ENCODE measurements at regions not wholly inside any gene's neighbourhood (a gene's known extent, or its start where the extent isn't known, plus 50 kb on each side); places are given as distances from the start of the nearest gene placed in this dataset.
A peak's percentile ranks its signal among the peaks of the same experiment; 100 is the strongest.

DNA sequence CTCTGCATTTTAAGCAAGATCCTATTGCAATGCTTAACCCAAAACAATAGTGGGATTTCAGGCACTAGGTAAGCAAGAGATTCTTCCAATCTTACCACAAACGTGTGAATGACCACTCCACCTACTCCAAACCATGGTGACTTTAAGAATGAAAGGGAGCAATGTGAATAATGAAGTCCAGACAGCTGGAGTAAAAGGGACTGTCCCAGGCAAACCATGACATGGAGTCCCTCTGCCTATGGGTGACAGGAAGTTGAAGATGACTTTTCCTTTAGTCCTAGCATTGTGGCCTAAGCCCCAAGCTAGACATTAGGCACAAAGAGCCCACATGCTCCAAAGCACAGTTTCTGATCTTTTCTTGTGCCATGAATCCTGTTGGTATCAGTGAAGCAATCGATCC is 179.0 kb downstream of the SHQ1 start:
- Histone ChIP-seq H3K27ac (no peak overlapping the region), H3K9me3 (no peaks in the 10 kb centered on the region), H3K4me1 (no peaks in the 10 kb centered on the region), H3K27me3 (no peaks in the 10 kb centered on the region), H3K4me3 (no peak overlapping the region), H3K36me3 (no peaks in the 10 kb centered on the region)
- intact Hi-C loops (cut with DNase I), result no loop called here
- TF ChIP-seq POLR2AphosphoS5 (IDR thresholded peaks at IDR 0.05; ENCODE audit: insufficient read depth in 1 of 2, low read depth in 1 of 2) (no peak), POLR2A (IDR thresholded peaks at IDR 0.05) (no peak)
- TF ChIP-seq, protein P1, sequence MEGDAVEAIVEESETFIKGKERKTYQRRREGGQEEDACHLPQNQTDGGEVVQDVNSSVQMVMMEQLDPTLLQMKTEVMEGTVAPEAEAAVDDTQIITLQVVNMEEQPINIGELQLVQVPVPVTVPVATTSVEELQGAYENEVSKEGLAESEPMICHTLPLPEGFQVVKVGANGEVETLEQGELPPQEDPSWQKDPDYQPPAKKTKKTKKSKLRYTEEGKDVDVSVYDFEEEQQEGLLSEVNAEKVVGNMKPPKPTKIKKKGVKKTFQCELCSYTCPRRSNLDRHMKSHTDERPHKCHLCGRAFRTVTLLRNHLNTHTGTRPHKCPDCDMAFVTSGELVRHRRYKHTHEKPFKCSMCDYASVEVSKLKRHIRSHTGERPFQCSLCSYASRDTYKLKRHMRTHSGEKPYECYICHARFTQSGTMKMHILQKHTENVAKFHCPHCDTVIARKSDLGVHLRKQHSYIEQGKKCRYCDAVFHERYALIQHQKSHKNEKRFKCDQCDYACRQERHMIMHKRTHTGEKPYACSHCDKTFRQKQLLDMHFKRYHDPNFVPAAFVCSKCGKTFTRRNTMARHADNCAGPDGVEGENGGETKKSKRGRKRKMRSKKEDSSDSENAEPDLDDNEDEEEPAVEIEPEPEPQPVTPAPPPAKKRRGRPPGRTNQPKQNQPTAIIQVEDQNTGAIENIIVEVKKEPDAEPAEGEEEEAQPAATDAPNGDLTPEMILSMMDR (IDR thresholded peaks at IDR 0.05), result no peak
- DNase-seq (ENCODE audit: extremely low spot score in 2 of 2), result no peak

DNA sequence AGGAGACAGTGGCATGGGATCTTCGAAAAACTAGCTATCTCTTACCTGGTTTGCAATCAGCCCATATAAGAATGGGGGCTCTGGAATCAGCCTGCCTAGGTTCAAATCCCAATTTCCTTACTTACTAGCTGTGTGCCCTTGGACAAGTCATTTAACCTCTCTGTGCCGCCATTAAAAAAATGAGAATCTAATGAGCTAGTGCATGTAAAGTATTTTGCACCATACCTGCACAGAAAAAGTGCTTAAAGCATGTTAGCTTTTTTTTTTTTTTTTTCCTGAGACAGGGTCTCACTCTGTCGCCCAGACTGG is 181.8 kb downstream of the SHQ1 start:
- Histone ChIP-seq H3K36me3 (no peaks in the 10 kb centered on the region), H3K4me3 (no peak overlapping the region), H3K4me1 (peaks cover under 1% of the 10 kb centered on the region), H3K9me3 (no peaks in the 10 kb centered on the region), H3K27ac (no peak overlapping the region), H3K27me3 (no peaks in the 10 kb centered on the region)
- TF ChIP-seq, protein P1 (IDR thresholded peaks at IDR 0.05), result no peak
- TF ChIP-seq POLR2A (IDR thresholded peaks at IDR 0.05), result no peak
- no peak for TF ChIP-seq POLR2AphosphoS5 (IDR thresholded peaks at IDR 0.05; ENCODE audit: insufficient read depth in 1 of 2, low read depth in 1 of 2)
- no peak for DNase-seq (ENCODE audit: extremely low spot score in 2 of 2)
- intact Hi-C loops (cut with DNase I), result no loop called here

DNA sequence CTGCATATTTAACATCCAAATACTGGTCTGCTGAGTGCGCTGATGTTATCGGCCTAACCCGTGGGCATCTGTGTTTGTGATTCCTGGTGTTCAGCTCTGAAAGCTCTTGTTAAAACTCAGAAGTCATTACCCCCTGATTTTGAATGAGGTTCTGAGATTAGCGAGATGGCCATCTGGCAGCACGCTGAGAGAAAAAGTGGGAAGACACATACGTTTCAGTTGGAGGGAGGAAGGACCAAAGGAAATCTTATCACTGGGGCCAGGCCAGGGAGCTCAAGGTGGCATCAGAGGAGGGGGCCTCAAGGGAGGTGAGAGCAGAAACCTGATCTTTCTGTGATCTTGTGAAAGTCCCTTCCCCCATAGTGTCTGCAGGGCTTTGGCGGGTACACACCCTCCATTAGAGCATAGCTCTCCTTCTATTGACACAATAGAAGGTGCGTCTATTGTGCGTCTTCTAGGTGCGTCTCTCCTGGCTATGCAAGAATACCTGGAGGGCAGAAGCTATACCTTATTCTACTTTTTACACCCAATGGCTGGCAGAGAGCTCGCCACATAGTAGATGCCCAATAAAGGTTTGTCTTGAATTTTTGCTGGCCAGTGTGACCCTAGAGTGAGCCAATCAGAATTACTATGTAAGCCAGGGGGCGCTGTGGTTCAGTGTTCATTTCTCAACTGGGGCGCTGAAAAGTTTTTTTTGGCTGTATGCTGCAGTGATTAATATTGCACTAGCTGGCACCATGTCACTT is 182.4 kb downstream of the SHQ1 start:
- TF ChIP-seq, protein P1 (IDR thresholded peaks at IDR 0.05), result peak in 1 of 3 experiments; percentile 35
- TF ChIP-seq POLR2AphosphoS5 (IDR thresholded peaks at IDR 0.05; ENCODE audit: insufficient read depth in 1 of 2, low read depth in 1 of 2) (no peak), POLR2A (IDR thresholded peaks at IDR 0.05) (no peak)
- Histone ChIP-seq H3K9me3 (no peaks in the 10 kb centered on the region), H3K27ac (no peak overlapping the region), H3K4me1 (peaks cover 6% of the 10 kb centered on the region), H3K27me3 (no peaks in the 10 kb centered on the region), H3K36me3 (no peaks in the 10 kb centered on the region), H3K4me3 (no peak overlapping the region)
- no peak for DNase-seq (ENCODE audit: extremely low spot score in 2 of 2)
- intact Hi-C loops (cut with DNase I), result no loop called here

DNA sequence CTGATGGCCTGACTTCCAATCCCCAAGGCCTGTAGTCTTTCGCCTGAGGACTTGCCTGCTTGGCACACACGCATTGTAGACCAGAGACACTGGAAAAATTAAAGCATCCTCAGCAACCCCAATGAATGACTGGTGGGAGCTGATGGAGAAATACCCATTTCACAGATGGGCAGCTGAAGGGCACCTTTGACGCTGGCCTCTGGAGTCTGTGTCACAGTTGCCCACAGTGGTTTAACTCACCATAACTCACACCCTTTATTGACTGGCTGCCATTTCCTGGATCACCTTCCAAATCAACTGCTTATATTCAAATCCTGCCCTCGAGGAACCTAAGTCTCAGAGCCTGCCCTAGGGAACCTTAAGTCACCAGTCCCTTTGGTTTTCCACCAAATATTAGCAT is 183.1 kb downstream of the SHQ1 start:
- peaks cover 14% of the 10 kb centered on the region for H3K4me1 ChIP-seq
- intact Hi-C loops (cut with DNase I), result no loop called here
- H3K36me3 ChIP-seq, result no peaks in the 10 kb centered on the region
- H3K27me3 ChIP-seq, result no peaks in the 10 kb centered on the region
- H3K9me3 ChIP-seq, result no peaks in the 10 kb centered on the region
- DNase-seq (ENCODE audit: extremely low spot score in 2 of 2), result no peak
- no peak overlapping the region for H3K27ac ChIP-seq
- TF ChIP-seq, protein P1 (IDR thresholded peaks at IDR 0.05), result no peak
- TF ChIP-seq POLR2AphosphoS5 (IDR thresholded peaks at IDR 0.05; ENCODE audit: insufficient read depth in 1 of 2, low read depth in 1 of 2) (no peak), POLR2A (IDR thresholded peaks at IDR 0.05) (no peak)
- no peak overlapping the region for H3K4me3 ChIP-seq

DNA sequence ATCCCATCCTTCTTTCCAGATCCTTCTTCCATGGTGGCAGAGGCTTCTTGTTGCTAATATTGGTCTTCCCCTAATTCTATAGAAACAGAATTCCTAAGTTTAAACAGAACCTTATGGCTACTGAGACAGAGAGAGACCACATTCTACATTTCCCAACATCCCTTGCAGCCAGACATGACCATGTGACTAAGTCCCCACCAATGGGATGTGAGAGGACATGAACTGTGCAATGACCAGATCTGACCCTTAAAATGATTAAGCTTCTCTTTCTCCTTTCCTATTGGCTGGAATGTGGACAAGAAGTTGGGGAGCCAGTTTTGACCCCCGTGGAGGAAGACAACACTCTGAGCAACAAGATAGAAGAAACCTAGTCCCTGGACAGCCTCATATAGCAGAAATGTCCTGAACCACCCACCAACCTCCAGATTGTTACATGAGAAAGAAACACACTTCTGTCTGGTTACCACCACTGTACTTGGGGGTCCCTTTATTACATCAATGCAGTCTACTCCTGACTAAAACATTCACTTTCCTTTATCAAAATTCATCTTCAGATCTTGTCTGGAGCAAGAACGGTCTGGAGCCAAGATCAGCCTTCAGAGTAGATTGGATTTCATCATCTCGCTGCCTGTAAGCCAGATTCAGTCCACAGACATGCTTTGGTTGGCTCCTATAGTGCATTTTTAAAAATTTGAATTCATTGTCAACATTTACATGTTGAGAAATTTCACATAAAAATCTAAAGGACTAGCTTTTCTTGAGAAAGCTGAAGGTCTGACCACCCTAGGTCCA is 183.9 kb downstream of the SHQ1 start:
- H3K27ac ChIP-seq, result no peak overlapping the region
- H3K9me3 ChIP-seq, result no peaks in the 10 kb centered on the region
- no peak overlapping the region for H3K4me3 ChIP-seq
- peaks cover 15% of the 10 kb centered on the region for H3K4me1 ChIP-seq
- intact Hi-C loops (cut with DNase I), result no loop called here
- H3K27me3 ChIP-seq, result no peaks in the 10 kb centered on the region
- no peak for TF ChIP-seq POLR2A (IDR thresholded peaks at IDR 0.05)
- no peak for TF ChIP-seq POLR2AphosphoS5 (IDR thresholded peaks at IDR 0.05; ENCODE audit: insufficient read depth in 1 of 2, low read depth in 1 of 2)
- TF ChIP-seq, protein P1 (IDR thresholded peaks at IDR 0.05), result no peak
- no peaks in the 10 kb centered on the region for H3K36me3 ChIP-seq
- DNase-seq (ENCODE audit: extremely low spot score in 2 of 2), result no peak

All from vagina (tissue), 2 donors.